ENCODE measurements at regions not wholly inside any gene's neighbourhood (a gene's known extent, or its start where the extent isn't known, plus 50 kb on each side); places are given as distances from the start of the nearest gene placed in this dataset.

DNA sequence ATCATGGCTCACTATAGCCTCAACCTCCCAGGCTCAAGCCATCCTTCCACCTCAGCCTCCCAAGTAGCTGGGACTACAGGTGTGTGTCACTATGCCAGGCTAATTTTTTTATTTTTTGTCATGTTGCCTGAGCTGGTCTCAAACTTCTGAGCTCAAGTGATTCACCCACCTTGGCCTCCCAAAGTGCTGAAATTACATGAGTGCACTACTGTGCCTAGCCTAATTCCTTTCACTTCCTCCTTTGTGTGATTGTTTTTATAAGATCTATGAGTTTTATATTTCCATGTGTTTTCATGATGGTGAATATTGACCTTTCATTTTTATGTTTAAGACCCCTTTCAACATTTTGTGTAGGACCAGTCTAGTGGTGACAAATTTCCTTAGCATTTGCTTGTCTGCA lies 55.2 kb upstream of the IL12B start:
- TF ChIP-seq, protein P1, sequence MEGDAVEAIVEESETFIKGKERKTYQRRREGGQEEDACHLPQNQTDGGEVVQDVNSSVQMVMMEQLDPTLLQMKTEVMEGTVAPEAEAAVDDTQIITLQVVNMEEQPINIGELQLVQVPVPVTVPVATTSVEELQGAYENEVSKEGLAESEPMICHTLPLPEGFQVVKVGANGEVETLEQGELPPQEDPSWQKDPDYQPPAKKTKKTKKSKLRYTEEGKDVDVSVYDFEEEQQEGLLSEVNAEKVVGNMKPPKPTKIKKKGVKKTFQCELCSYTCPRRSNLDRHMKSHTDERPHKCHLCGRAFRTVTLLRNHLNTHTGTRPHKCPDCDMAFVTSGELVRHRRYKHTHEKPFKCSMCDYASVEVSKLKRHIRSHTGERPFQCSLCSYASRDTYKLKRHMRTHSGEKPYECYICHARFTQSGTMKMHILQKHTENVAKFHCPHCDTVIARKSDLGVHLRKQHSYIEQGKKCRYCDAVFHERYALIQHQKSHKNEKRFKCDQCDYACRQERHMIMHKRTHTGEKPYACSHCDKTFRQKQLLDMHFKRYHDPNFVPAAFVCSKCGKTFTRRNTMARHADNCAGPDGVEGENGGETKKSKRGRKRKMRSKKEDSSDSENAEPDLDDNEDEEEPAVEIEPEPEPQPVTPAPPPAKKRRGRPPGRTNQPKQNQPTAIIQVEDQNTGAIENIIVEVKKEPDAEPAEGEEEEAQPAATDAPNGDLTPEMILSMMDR (IDR thresholded peaks at IDR 0.05): no peak
- intact Hi-C loops (cut with DNase I): no loop called here
- ATAC-seq: no peak
- Histone ChIP-seq H3K36me3 (no peaks in the 10 kb centered on the region), H3K4me1 (no peaks in the 10 kb centered on the region), H3K9me3 (peaks cover 0 to 72% (median 39%) of the 10 kb centered on the region in 11 donors), H3K4me3 (no peak overlapping the region), H3K27ac (no peak overlapping the region), H3K27me3 (no peaks in the 10 kb centered on the region)
- no peak for DNase-seq

DNA sequence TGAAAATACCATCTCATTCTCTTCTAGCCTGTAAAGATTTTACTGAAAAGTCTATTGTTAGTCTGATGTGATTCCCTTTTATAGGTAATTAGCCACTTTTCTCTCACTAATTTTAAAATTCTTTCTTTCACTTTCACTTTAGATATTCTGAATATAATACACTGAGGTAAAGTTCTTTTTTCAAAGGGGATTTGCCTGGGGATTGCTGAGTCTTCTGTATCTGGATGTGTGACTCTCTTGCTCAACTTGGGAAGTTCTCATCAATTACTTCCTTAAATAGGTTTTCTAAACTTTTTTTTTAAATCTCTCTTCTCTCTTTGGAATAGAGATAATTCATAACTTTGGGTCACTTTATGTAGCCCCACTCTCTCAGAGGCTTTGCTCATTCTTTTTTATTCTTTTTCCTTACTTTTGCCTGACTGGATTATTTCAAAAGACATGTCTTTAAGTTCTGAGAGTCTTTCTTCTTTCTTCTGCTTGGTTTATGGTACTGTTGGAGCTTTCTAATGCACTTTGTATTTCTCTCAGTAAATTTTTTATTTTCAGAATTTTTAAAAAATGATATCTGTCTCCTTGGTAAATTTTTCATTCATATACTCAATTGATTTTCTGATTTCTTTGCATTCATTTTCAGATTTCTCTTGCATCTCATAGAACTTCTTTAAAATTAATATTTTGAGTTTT lies 55.9 kb upstream of the IL12B start:
- Histone ChIP-seq H3K27me3 (no peaks in the 10 kb centered on the region), H3K36me3 (no peaks in the 10 kb centered on the region), H3K9me3 (peaks cover 0 to 65% (median 39%) of the 10 kb centered on the region in 11 donors), H3K27ac (no peak overlapping the region), H3K4me1 (no peaks in the 10 kb centered on the region), H3K4me3 (no peak overlapping the region)
- DNase-seq (no peak), ATAC-seq (no peak)
- TF ChIP-seq, protein P1 (IDR thresholded peaks at IDR 0.05): no peak
- intact Hi-C loops (cut with DNase I): no loop called here

DNA sequence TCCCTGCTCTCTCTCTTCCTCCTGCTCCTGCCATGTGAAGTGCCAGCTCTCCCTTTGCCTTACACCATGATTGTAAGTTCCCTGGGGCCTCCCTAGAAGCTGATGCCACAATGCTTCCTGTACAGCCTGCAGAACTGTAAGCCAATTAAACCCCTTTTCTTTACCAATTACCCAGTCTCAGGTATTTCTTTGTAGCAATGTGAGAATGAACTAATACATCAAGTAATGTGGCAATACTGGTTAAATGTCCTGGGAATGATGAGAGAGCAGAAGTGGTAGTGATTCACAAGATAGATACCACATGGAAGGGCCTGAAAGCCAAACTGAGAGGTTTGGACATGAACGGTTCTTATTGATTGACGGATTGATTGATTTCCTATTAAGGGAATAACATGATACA lies 62.6 kb upstream of the IL12B start:
- TF ChIP-seq, protein P1 (IDR thresholded peaks at IDR 0.05): no peak
- 87 to 89% methylated on average over 2 of the region's 2 CpGs for WGBS, 2 donors
- no peaks in the 10 kb centered on the region for H3K4me1 ChIP-seq
- peaks cover 0 to 10% (median 0%) of the 10 kb centered on the region in 11 donors for H3K9me3 ChIP-seq
- no peak for DNase-seq
- no peak overlapping the region for H3K4me3 ChIP-seq
- intact Hi-C loops (cut with DNase I): no loop called here
- no peak for ATAC-seq
- H3K36me3 ChIP-seq: no peaks in the 10 kb centered on the region
- no peak overlapping the region for H3K27ac ChIP-seq
- H3K27me3 ChIP-seq: peaks cover 0 to 7% (median 0%) of the 10 kb centered on the region in 7 donors

DNA sequence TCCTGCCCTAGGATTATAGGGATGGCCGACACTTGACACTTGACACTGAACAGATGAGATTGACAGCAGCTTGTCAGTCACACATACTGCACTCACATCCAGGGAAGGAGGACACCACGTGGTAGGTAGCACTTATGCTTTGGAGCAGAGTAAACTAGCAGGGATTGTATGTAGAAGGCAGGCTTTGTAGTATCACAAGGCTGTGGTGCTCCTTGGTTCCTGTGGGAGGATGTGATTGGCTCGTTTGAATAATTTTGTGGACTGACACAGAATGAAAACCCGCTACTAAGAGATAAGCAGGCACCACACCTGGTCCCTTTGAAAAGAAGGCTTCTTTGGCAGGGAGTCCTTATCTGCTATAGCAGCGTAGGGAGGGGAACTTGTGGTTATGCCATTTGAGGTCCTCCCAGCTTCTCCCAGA lies 63.6 kb upstream of the IL12B start:
- no peak overlapping the region for H3K4me3 ChIP-seq
- TF ChIP-seq, protein P1 (IDR thresholded peaks at IDR 0.05): no peak
- H3K27me3 ChIP-seq: peaks cover 0 to 7% (median 0%) of the 10 kb centered on the region in 7 donors
- 41 to 46% methylated on average over 5 of the region's 5 CpGs for WGBS, 2 donors
- no peaks in the 10 kb centered on the region for H3K4me1 ChIP-seq
- H3K36me3 ChIP-seq: no peaks in the 10 kb centered on the region
- intact Hi-C loops (cut with DNase I): no loop called here
- H3K27ac ChIP-seq: no peak overlapping the region
- ATAC-seq (no peak), DNase-seq (no peak)
- peaks cover 0 to 2% (median 0%) of the 10 kb centered on the region in 11 donors for H3K9me3 ChIP-seq

Data from heart right ventricle (tissue), 16 donors.